ENCODE measurements at regions not wholly inside any gene's neighbourhood (a gene's known extent, or its start where the extent isn't known, plus 50 kb on each side); places are given as distances from the start of the nearest gene placed in this dataset.

DNA sequence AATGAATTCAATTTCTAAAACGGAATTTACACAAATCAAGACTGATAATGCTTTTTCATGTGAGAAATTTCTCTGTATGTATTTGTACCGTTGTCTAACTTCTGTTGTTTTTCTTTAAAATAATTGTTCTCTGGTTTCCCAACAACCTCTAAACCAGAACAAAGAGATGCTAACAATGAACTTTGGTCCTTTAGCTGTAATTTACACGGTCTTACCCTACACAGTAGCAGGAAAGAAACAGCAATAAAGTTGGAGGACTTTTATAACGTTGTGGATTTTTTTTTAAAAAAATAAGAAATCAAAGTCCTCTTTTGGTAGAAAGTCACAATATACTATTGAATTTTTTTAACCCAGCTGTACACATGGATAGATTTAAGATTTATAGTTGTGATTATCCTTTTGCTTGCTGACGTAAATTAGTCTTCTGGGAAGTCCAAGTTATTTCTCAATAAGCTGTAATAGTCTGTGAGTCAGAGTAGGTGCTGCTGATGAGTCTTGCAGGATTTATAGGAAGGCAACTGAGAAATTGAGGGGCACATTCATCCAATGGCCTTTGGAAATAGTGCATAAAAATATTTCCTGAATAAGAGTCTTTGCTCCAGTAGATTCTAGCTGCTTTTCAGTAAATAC, 76.8 kb upstream of the PCSK1 start:
- ATAC-seq = no peak
- no peak for DNase-seq
- H3K27me3 Mint-ChIP-seq = peaks cover 9% of the 10 kb centered on the region
- H3K36me3 Mint-ChIP-seq = no peaks in the 10 kb centered on the region
- no peaks in the 10 kb centered on the region for H3K4me1 Mint-ChIP-seq
- no peak overlapping the region for H3K4me3 Mint-ChIP-seq
- H3K27ac Mint-ChIP-seq = no peak overlapping the region
- no peaks in the 10 kb centered on the region for H3K9me3 Mint-ChIP-seq (ENCODE audit: low read depth)
- CTCF ChIA-PET = no interaction called here

- CTCF ChIA-PET = no interaction called here
- H3K36me3 Mint-ChIP-seq = no peaks in the 10 kb centered on the region
- no peak overlapping the region for H3K4me3 Mint-ChIP-seq
- H3K4me1 Mint-ChIP-seq = no peaks in the 10 kb centered on the region
- no peaks in the 10 kb centered on the region for H3K9me3 Mint-ChIP-seq (ENCODE audit: low read depth)
- DNase-seq = no peak
- no peak overlapping the region for H3K27ac Mint-ChIP-seq
- H3K27me3 Mint-ChIP-seq = peaks cover 17% of the 10 kb centered on the region
- ATAC-seq = no peak
Observed at GRCh38 chr5:96516631-96517071, 83.6 kb upstream of the PCSK1 start.

- no peak overlapping the region for H3K4me3 Mint-ChIP-seq
- no peak for ATAC-seq
- DNase-seq = no peak
- H3K9me3 Mint-ChIP-seq (ENCODE audit: low read depth) = no peaks in the 10 kb centered on the region
- H3K36me3 Mint-ChIP-seq = no peaks in the 10 kb centered on the region
- no peak overlapping the region for H3K27ac Mint-ChIP-seq
- H3K4me1 Mint-ChIP-seq = no peaks in the 10 kb centered on the region
- CTCF ChIA-PET = no interaction called here
- H3K27me3 Mint-ChIP-seq = peaks cover 15% of the 10 kb centered on the region
Observed at GRCh38 chr5:96517295-96517694, 84.2 kb upstream of the PCSK1 start.

- CTCF ChIA-PET = no interaction called here
- Mint-ChIP-seq H3K9me3 (ENCODE audit: low read depth) (no peaks in the 10 kb centered on the region), H3K27me3 (peaks cover 15% of the 10 kb centered on the region), H3K4me1 (no peaks in the 10 kb centered on the region), H3K27ac (no peak overlapping the region), H3K4me3 (no peak overlapping the region), H3K36me3 (no peaks in the 10 kb centered on the region)
- DNase-seq = no peak
- ATAC-seq = no peak
Observed at GRCh38 chr5:96520345-96520744, 87.3 kb upstream of the PCSK1 start.

DNA sequence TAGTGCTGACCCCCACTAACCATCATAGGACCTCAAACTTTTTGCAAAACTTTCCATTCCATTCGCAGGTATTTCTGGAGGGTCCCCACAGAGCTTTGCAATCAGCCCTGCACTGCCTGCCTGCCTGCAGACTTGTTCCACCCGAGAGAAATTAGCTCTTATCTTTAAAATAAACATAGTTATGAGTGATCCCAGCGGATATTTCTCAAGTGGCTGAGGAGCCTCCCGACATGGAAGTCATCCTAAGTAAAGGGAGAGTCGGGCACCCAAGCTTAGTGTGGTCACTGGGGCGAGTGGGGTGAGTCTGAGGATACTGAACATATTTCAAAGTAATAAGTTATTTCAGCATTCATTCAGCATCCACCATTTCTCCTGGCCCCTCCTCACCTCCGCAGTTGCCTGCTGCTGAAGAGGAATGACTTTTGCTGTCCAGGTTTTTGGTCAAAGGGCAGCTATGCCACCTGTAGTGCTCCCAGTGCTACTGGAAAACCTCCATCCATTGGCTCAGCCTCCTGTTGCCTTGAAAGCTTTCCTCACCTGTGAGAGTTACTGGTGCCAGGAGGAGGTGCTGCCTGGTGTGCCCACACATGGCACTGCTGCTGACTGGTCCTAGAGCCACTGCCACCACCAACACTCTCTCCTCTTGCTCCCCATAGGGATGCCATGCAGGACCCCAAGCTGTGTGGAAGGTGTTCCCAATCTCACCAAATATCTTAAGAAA, 89.7 kb upstream of the PCSK1 start:
- no peak for ATAC-seq
- no peaks in the 10 kb centered on the region for H3K9me3 Mint-ChIP-seq (ENCODE audit: low read depth)
- H3K27me3 Mint-ChIP-seq = peaks cover 4% of the 10 kb centered on the region
- no peaks in the 10 kb centered on the region for H3K4me1 Mint-ChIP-seq
- no peak overlapping the region for H3K4me3 Mint-ChIP-seq
- DNase-seq = no peak
- no peaks in the 10 kb centered on the region for H3K36me3 Mint-ChIP-seq
- no peak overlapping the region for H3K27ac Mint-ChIP-seq
- CTCF ChIA-PET = no interaction called here

- CTCF ChIA-PET = no interaction called here
- Mint-ChIP-seq H3K36me3 (no peaks in the 10 kb centered on the region), H3K27ac (no peak overlapping the region), H3K9me3 (ENCODE audit: low read depth) (no peaks in the 10 kb centered on the region), H3K4me3 (no peak overlapping the region), H3K27me3 (peaks cover 3% of the 10 kb centered on the region), H3K4me1 (no peaks in the 10 kb centered on the region)
- DNase-seq (no peak), ATAC-seq (no peak)
Observed at GRCh38 chr5:96527768-96528661, 95.0 kb upstream of the PCSK1 start.

GRCh38 chr5:96528826-96529474, 95.9 kb upstream of the PCSK1 start:
- ATAC-seq = no peak
- Mint-ChIP-seq H3K4me3 (no peak overlapping the region), H3K36me3 (no peaks in the 10 kb centered on the region), H3K27ac (no peak overlapping the region), H3K4me1 (no peaks in the 10 kb centered on the region), H3K9me3 (ENCODE audit: low read depth) (no peaks in the 10 kb centered on the region), H3K27me3 (peaks cover 3% of the 10 kb centered on the region)
- CTCF ChIA-PET = no interaction called here
- DNase-seq = no peak

- Mint-ChIP-seq H3K4me1 (no peaks in the 10 kb centered on the region), H3K4me3 (no peak overlapping the region), H3K27ac (no peak overlapping the region), H3K36me3 (no peaks in the 10 kb centered on the region), H3K27me3 (peaks cover 3% of the 10 kb centered on the region), H3K9me3 (ENCODE audit: low read depth) (no peaks in the 10 kb centered on the region)
- no peak for DNase-seq
- CTCF ChIA-PET = no interaction called here
- no peak for ATAC-seq
Observed at GRCh38 chr5:96529559-96529958, 96.5 kb upstream of the PCSK1 start.

- H3K4me1 Mint-ChIP-seq = no peaks in the 10 kb centered on the region
- H3K4me3 Mint-ChIP-seq = no peak overlapping the region
- no peak for ATAC-seq
- H3K9me3 Mint-ChIP-seq (ENCODE audit: low read depth) = no peaks in the 10 kb centered on the region
- H3K36me3 Mint-ChIP-seq = no peaks in the 10 kb centered on the region
- H3K27me3 Mint-ChIP-seq = peaks cover 3% of the 10 kb centered on the region
- CTCF ChIA-PET = no interaction called here
- no peak for DNase-seq
- H3K27ac Mint-ChIP-seq = no peak overlapping the region
Observed at GRCh38 chr5:96530901-96531300, 97.9 kb upstream of the PCSK1 start.

- no peak for ATAC-seq
- peaks cover 3% of the 10 kb centered on the region for H3K27me3 Mint-ChIP-seq
- H3K9me3 Mint-ChIP-seq (ENCODE audit: low read depth) = no peaks in the 10 kb centered on the region
- no peak for DNase-seq
- H3K36me3 Mint-ChIP-seq = peaks cover 5% of the 10 kb centered on the region
- CTCF ChIA-PET = no interaction called here
- no peak overlapping the region for H3K27ac Mint-ChIP-seq
- no peak overlapping the region for H3K4me3 Mint-ChIP-seq
- H3K4me1 Mint-ChIP-seq = peaks cover 17% of the 10 kb centered on the region
Observed at GRCh38 chr5:96533371-96533770, 100.3 kb upstream of the PCSK1 start.

DNA sequence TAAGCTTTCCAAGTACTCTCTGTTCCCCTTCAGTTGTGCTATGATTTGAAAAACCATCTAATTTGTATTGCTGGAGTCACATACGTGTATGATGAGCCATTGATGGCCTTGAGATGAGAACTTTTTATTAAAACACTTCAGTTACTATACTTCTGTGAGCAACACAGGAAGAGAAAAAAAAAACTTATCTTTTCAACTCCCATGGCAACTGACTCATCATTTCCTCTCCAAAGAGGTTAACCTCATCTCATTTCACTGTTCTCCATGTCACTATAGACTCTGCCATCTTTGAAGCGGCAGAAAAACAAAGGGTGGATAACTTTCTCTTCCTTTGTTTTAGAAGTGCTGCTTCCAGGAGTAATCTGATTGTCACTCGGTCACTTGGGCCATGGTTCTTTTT, 104.3 kb upstream of the PCSK1 start:
- no peaks in the 10 kb centered on the region for H3K9me3 Mint-ChIP-seq (ENCODE audit: low read depth)
- peaks cover 30% of the 10 kb centered on the region for H3K4me1 Mint-ChIP-seq
- ATAC-seq = peak; percentile 87
- peak overlapping the region; percentile 86 for H3K27ac Mint-ChIP-seq
- DNase-seq = no peak
- peaks cover 5% of the 10 kb centered on the region for H3K36me3 Mint-ChIP-seq
- CTCF ChIA-PET = interaction anchor here (0.9 to 1.0 kb wide), 2 partner anchors 58 to 192 kb away, joined by 3 read pairs; no protein-coding TSS in a partner anchor
- peak overlapping the region; percentile 25 for H3K4me3 Mint-ChIP-seq
- H3K27me3 Mint-ChIP-seq = peaks cover 11% of the 10 kb centered on the region

GRCh38 chr5:96538808-96539250, 105.8 kb upstream of the PCSK1 start:
- peak; percentile 79 for ATAC-seq
- H3K4me3 Mint-ChIP-seq = no peak overlapping the region
- CTCF ChIA-PET = no interaction called here

DNA sequence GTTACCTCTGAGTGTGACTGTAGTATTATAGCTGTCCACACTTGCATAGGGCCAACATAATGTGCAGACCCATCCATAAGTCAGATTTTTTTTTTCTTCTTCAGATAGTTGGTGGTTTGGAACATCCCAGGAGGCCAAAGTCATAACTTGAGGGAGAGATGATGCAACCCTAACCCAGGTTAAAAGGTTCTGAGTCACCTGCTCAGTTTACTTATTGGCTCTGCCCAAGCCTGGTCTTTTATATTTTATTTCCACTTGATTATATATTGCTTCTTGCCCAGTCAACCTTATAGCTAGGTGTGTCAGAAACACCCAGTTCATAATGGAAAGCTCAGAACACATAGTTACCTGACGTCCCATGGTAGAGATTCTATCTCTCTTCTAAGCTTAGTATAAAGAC, 113.1 kb upstream of the PCSK1 start:
- CTCF ChIA-PET = no interaction called here
- DNase-seq = no peak
- no peaks in the 10 kb centered on the region for H3K36me3 Mint-ChIP-seq
- H3K4me1 Mint-ChIP-seq = no peaks in the 10 kb centered on the region
- ATAC-seq = no peak
- H3K27me3 Mint-ChIP-seq = peaks cover 25% of the 10 kb centered on the region
- no peak overlapping the region for H3K27ac Mint-ChIP-seq
- no peak overlapping the region for H3K4me3 Mint-ChIP-seq
- no peaks in the 10 kb centered on the region for H3K9me3 Mint-ChIP-seq (ENCODE audit: low read depth)

More at GRCh38 chr5:96538808-96539250, 105.8 kb upstream of the PCSK1 start:
- Mint-ChIP-seq H3K27ac (peak overlapping the region; percentile 71), H3K27me3 (peaks cover 16% of the 10 kb centered on the region), H3K4me1 (peaks cover 30% of the 10 kb centered on the region), H3K36me3 (peaks cover 5% of the 10 kb centered on the region), H3K9me3 (ENCODE audit: low read depth) (no peaks in the 10 kb centered on the region)
- no peak for DNase-seq
